M059J (cell line): ENCODE measurements at regions not wholly inside any gene's neighbourhood (a gene's known extent, or its start where the extent isn't known, plus 50 kb on each side); places are given as distances from the start of the nearest gene placed in this dataset.
A peak's percentile ranks its signal among the peaks of the same experiment; 100 is the strongest.
"Not testable (repeated sequence)": the region's sequence is repeated elsewhere in the genome, so short reads cannot be mapped to it uniquely, and the experiment has no call there.

Experiments used
- DNase-seq: peaks from one replicate; pipeline ENCODE4 v3.0.0-alpha.2; 2012; ENCODE audit warnings: low read depth

DNA sequence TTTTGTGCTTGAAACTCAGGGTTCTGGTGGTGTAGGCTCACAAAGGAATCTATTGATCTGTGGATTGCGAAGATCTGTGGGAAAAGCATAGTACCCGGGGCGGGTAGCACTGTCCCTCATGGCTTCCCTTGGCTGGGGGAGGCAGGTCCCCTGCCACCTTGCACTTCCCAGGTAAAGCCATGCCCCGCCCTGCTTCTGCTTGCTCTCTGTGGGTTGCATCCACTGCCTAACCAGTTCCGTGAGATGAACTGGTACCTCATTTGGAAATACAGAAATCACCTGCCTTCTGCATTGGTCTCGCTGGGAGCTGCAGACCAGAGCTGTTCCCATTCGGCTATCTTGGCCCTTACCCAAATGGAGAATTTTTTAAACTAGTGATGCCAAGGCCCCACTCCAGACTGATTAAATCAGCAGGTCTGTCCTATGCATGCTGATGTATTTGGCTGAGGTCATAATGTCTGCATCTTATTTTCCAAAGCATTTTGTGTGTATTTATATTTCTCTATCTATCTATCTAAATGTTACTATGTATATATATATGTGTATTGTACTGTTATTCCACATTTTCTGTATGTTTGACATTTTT, 65.5 kb upstream of the SLC7A14 start:
- no peak for DNase-seq

DNA sequence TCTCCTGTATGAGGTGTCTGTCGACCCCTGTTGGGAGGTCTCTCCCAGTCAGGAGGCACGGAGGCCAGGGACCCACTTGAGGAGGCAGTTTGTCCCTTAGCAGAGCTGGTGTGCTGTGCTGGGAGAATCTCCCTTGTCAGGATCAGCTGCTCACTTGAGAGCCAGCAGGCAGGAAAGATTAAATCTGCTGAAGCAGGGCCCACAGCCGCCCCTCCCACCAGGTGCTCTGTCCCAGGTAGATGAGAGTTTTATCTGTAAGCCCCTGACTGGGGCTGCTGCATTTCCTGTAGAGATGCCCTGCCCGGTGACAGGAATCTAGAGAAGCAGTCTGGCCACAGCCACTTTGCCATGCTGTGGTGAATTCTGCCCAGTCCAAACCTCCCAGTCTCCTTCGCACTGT, 64.7 kb upstream of the SLC7A14 start:
- DNase-seq: not testable (repeated sequence)

DNA sequence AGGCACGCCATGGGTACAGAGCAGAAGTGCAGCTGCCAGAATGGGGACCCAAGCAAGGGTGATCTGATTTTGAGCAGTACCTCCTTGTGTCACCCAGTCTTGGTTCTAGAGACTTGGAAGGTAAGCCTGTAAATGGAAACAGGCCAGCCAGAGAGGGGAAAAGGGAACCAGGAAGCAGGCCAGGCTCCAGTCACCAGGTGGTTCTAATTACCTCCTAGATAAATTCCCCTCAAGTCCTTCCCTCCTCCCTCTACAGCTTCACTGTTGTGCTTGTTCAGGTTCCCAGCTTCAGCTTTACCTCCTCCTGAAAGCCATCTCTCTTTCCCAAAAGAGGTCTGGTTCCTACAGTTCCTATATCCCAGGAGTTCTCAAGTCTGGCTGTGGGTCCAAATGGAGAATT, 58.8 kb upstream of the SLC7A14 start:
- DNase-seq: peak; percentile 13

DNA sequence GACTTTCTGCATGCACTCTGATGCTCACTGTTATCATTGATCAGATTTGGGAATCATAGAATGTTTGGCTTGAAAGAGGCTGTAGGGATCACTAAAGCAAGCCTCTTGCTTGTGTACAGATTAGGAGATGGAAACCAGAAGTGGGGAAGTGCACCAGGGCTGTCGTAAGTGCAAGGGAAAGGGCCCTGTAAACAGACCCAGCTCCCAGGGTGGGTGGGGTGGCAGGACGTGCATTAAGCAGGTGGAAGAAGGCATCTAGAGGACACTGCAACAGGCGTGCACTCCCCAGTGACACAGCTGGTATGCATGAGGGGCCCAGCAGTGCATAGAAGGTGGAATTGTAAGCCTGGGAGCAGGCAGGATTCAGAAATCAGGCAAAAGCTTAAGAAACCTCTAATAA, 58.0 kb upstream of the SLC7A14 start:
- no peak for DNase-seq

DNA sequence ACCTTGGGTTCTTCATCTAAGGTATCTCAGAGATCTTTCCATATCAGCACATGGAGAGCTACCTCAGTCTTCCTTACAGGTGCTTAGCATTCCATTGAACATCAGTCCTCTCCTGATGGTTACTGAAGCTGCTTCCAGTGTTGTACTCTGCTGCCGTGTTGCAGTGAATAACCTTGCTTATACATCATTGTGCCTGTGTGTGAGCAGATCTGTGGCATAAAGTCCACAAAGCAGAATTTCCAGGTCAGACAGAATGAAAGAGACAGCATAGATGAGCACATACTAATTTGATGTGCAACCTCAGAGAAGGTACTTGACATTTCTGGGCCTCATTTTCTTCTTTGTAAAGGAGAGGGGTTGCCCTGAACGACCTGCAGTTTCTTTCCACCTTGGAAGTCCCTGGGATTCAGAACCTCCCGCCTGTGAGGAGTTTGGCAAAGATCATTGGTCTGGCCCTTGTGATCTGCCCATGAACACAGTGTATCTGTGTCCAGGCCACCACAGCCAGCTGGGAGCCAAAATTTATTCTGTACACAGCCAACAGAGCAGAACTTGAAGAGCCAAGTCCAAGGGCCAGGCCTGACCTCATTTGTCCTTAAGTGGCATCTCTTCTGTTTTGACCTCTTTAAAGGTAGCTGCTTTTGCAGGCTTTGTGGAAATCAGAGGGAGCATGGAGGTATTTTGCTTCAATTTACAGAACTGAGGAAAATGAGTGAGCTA, 57.2 kb upstream of the SLC7A14 start:
- no peak for DNase-seq

DNA sequence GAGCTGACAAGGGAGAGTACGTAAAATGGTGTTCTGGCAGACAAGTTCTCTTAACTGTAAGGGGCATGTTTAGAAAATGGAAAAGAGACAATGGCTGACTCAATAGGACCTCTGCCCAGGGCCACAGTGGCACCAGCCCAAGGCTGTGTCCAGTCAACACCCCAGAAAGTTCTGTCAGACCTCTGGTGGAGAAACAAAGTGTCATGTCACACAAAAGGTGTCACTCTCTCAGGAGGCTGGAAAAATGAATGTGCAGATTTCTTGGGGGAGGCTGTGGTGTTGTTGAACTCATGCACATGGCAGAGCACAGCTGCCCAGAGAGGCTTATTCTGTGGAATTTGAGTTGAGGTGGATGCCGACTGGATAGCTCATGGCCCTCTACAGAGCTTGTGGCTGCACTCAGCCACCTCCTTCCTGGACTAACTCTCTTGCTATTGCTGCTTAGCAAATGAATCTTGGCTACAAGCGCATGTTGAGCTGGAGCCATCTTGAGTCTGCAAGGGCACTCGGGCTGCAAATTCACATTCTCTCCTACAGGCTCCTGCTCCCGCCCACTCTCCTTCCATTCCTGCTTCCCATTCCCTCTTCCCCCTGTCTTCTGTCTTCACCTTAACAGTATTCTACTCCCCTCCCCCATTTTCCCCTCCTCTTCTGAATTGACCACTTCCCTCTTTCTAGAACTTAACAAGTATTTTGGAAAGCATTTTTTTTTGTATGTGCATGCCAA, 55.8 kb upstream of the SLC7A14 start:
- DNase-seq: peak; percentile 54

DNA sequence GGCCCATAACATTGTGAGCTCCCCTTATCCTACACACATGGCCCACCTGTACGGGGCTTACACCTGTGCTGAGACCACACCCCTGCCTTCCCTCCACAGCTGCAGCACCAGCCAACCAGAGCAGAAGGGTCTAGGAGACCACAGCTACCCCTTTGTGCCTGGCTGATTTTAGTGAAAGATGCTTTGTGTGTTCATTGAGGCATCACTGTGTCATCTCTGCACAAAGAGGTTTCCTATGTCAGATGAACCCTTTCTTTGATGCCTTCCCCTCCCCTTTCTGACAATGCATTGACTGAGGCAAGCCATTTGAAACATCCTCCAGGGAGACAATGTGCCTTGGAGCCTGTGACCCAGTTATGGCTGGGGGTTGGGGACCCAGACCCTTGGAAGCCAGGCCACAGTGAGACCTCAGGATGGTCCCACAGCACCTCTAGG, 54.9 kb upstream of the SLC7A14 start:
- no peak for DNase-seq

DNA sequence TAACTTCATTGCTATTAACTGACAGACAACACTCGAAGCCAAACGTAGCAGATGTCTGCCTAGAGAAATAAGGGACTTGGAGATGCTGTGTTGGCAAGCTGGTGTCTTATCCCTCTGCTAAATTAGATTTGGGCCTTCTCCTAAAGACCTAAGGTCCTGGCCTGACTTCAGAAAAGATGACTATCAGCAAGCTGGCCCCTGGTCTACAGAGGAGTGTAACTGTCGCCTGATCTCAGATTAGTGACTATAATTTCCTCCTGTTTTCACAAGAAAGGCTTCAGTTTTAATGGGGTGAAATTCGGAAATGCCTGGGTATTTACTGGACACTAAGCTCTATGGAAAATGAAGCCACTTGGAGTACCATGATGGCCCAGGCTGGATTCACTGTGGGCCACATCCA, 53.1 kb upstream of the SLC7A14 start:
- no peak for DNase-seq

DNA sequence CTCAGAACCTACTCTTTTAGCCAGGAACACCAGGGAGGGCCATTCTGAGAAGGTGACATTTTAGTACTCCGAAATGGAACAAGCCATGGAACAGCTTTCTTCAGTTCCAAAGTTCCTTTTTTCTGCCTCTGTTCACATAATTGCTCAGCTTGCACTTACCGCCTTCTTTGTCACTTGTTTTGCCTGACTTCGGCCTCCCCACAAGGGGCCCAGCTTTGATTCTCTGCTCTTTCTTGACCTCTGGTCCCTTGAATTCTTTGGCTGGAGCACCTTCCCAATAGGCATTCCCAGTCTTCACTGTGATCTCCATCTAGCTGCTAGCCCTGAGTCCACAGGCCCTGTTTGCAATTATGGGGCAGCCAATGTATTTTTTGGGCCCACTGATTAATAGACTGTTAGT, 51.4 kb upstream of the SLC7A14 start:
- no peak for DNase-seq

DNA sequence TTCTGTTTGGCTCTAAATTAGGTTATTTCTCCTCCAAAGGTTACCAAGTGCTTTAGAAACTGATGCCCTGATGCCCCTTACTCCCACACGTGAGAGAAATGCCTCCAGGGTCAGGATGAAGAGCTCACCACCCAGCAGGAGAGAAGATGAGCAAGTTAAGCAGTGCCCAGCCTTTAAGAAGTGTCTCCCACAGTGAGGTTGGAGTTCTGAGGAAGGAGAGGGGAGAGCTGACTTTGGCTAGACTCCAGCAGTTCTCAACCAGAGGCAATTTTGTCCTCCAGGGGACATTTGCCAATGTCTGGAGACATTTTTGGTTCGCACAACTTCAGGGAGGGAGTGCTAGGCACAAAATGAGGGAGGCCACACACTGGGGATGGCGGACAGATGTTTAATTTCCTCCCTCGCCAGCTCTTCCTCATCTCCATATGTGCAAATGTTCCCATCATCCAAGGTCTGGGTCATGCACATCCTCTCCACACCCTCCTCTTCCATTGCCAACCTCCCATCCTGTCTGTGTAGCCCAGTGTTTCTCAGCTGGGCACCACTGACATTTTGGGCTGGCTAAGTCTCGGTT, 50.6 kb upstream of the SLC7A14 start:
- peak; percentile 12 for DNase-seq
